Adrenal gland (tissue), 9 donors: ENCODE measurements at regions not wholly inside any gene's neighbourhood (a gene's known extent, or its start where the extent isn't known, plus 50 kb on each side); places are given as distances from the start of the nearest gene placed in this dataset.

Experiments
- DNase-seq, 7 donors: peaks; one replicate each; pipeline ENCODE4 v3.0.0-alpha.2; 2019 to 2020
- H3K27ac ChIP-seq, 5 donors: fragments of 200-600 bp; sonication (generic) in 4 of 5; 1 replicate in 3 of 5; 2 replicates in 2 of 5; pipeline versions ENCODE4 v1.5.1 to v1.8.0; 2016 to 2020; ENCODE audit warnings: mild to moderate bottlenecking in 1 of 5
- H3K27me3 ChIP-seq: fragments of 200-600 bp; 2 replicates; pipeline ENCODE4 v1.8.0; 2021
- H3K36me3 ChIP-seq, 2 donors: fragments of 200-600 bp; replicated peaks in 1 of 2; 1 replicate in 1 of 2; 2 replicates in 1 of 2; pipeline versions ENCODE4 v1.5.1 to v1.8.0; 2018 to 2022
- H3K4me1 ChIP-seq, 2 donors: fragments of 200-600 bp; replicated peaks in 1 of 2; 1 replicate in 1 of 2; 2 replicates in 1 of 2; pipeline versions ENCODE4 v1.5.1 to v1.8.0; 2018 to 2021
- H3K4me3 ChIP-seq, 4 donors: fragments of 200-600 bp; sonication (generic) in 3 of 4; one replicate each; pipeline ENCODE4 v1.5.1; 2016 to 2018
- H3K9me3 ChIP-seq, 3 donors: fragments of 200-600 bp; sonication (generic) in 1 of 3; replicated peaks in 1 of 3; 1 replicate in 2 of 3; 2 replicates in 1 of 3; pipeline versions ENCODE4 v1.5.1 to v1.8.0; 2016 to 2021
- POLR2A ChIP-seq, 2 donors: fragments of 450-650 bp; IDR thresholded peaks; one replicate each; pipeline ENCODE4 v1.6.1; 2017; ENCODE audit warnings: antibody characterized with exemption in 2 of 2, mild to moderate bottlenecking in 2 of 2, moderate library complexity in 1 of 2
- WGBS, 4 donors: extraction: QIAGEN DNeasy Blood & Tissue Kit in 2 of 4; methylation state at CpG; one replicate each; pipeline versions ENCODE4 v1.1.5 to v1.1.7; 2013 to 2017; 5-methylcytosine and 5-hydroxymethylcytosine counted together
- intact Hi-C, 2 donors: fragments of 100-400 bp; cut with DNase I; formaldehyde crosslinking; loops; one replicate each; pipeline versions ENCODE4 v1.14.1 to v1.15.0; 2022 to 2023
- TF ChIP-seq, protein P1 (sequence below), 6 experiments: fragments of 450-650 bp in 4 of 6; fragments of 200-600 bp in 2 of 6; sonication (generic) in 1 of 6; IDR thresholded peaks; 1 replicate in 5 of 6; 2 replicates in 1 of 6; pipeline versions ENCODE4 v1.5.1 to v1.8.0; 2016 to 2021; ENCODE audit warnings: antibody characterized with exemption in 6 of 6, mild to moderate bottlenecking in 2 of 6, moderate library complexity in 1 of 6
- donor health status: healthy with polysubstance abuse.
- donor health status: Bipolar disorder and iron deficiency.
- donor health status: DM: yes; HTN: yes; CAD: no.
- donor health status: DM: no; HTN: no; CAD: no.
- donor health status: DM: no; HTN: no; CAD: no.

DNA sequence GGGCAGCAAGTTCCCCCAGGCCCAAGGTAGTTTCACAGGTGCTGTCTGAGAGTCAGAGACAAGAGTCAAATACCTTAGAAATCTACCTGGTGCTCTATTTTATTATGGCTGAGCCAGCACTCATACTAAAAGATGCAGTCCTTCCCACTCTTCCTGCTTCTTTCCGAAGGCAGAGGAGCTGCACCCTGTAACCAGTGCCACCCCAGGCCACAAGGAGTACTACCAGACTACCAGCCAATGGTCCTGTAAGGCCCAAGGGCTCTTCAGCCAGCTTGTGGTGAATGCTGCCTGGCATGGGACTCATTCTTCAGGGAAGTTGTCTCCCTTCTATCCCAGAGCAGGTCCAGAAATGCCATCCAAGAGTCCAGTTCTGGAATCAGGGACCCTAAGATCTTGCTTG lies 203.8 kb upstream of the DUSP10 start:
- no peak overlapping the region for H3K27ac ChIP-seq
- TF ChIP-seq, protein P1, sequence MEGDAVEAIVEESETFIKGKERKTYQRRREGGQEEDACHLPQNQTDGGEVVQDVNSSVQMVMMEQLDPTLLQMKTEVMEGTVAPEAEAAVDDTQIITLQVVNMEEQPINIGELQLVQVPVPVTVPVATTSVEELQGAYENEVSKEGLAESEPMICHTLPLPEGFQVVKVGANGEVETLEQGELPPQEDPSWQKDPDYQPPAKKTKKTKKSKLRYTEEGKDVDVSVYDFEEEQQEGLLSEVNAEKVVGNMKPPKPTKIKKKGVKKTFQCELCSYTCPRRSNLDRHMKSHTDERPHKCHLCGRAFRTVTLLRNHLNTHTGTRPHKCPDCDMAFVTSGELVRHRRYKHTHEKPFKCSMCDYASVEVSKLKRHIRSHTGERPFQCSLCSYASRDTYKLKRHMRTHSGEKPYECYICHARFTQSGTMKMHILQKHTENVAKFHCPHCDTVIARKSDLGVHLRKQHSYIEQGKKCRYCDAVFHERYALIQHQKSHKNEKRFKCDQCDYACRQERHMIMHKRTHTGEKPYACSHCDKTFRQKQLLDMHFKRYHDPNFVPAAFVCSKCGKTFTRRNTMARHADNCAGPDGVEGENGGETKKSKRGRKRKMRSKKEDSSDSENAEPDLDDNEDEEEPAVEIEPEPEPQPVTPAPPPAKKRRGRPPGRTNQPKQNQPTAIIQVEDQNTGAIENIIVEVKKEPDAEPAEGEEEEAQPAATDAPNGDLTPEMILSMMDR (IDR thresholded peaks at IDR 0.05), result no peak
- TF ChIP-seq POLR2A (IDR thresholded peaks at IDR 0.05), result no peak
- DNase-seq, result no peak
- H3K4me1 ChIP-seq, result no peaks in the 10 kb centered on the region
- H3K27me3 ChIP-seq, result no peaks in the 10 kb centered on the region
- no peak overlapping the region for H3K4me3 ChIP-seq
- intact Hi-C loops, result no loop called here
- 44 to 86% (median 69%) methylated on average over 1 of the region's 1 CpG for WGBS, 4 donors
- H3K36me3 ChIP-seq, result no peaks in the 10 kb centered on the region
- no peaks in the 10 kb centered on the region for H3K9me3 ChIP-seq

DNA sequence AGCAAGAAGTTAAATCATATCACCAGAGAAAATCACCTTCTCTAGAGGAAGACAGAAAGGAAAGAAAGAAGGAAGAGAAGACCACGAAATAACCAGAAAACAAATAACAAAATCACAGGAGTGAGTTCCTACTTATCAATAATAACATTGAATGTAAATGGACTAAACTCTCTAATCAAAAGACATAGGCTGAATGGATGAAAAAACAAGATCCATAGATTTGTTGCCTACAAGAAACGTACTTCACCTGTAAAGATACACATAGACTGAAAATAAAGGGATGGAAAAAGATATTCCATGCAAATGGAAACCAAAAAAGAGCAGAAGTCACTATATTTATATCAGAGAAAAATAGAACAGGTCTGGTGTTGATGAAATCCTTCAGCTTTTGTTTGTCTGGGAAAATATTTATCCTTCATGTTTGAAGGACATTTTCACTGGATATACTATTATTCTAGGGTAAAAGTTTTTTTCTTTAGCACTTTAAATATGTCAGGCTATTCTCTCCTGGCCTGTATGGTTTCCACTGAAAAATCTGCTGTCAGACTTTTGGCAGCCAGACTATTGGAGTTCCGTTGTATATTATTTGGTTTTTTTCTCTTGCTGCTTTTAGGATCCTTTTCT lies 202.5 kb upstream of the DUSP10 start:
- 65 to 76% (median 67%) methylated on average over 3 of the region's 3 CpGs for WGBS, 4 donors
- Histone ChIP-seq H3K4me3 (no peak overlapping the region), H3K36me3 (no peaks in the 10 kb centered on the region), H3K27ac (no peak overlapping the region), H3K4me1 (no peaks in the 10 kb centered on the region), H3K27me3 (no peaks in the 10 kb centered on the region), H3K9me3 (no peaks in the 10 kb centered on the region)
- TF ChIP-seq POLR2A (IDR thresholded peaks at IDR 0.05), result no peak
- TF ChIP-seq, protein P1 (IDR thresholded peaks at IDR 0.05), result no peak
- no peak for DNase-seq
- intact Hi-C loops, result no loop called here

DNA sequence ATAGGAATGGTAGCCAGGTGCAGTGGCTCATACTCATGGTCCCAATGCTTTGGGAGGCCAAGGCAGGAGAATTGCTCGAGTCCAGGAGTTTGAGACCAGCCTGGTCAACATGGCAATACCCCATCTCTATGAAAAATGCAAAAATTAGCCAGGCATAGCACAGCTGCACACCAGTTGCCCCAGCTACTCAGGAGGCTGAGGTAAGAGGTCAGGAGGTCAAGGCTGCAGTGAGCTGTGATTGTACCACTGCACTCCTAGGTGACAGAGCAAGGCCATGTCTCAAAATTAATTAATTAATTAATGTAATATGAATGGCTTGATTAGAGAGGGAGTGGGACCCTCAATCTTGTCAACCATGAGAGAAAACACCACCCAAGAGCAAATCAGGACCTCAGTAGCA lies 198.7 kb upstream of the DUSP10 start:
- H3K27me3 ChIP-seq, result no peaks in the 10 kb centered on the region
- WGBS, 4 donors, result 44 to 68% (median 58%) methylated on average over 1 of the region's 1 CpG
- no peak for TF ChIP-seq POLR2A (IDR thresholded peaks at IDR 0.05)
- TF ChIP-seq, protein P1 (IDR thresholded peaks at IDR 0.05), result no peak

DNA sequence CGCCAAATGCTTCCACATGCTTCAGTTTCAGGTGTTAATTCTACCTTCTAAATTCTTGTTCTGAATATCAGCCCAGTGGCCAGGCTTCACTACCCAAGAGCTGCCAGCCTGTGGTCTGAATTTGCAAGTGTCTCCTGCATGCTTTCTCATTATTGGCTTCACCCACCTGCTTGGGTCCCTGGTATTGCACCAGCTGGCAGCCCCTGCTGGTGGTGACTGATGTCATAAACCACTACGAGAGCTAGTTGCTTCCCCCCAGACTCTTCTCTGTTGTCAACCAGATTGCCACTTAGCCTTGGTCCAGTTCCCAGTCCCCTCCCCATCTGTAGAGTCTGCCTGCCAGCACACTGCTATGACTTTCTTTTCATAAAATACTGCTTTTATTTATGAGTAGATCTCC lies 197.7 kb upstream of the DUSP10 start:
- H3K4me1 ChIP-seq, result no peaks in the 10 kb centered on the region
- no peaks in the 10 kb centered on the region for H3K27me3 ChIP-seq
- no peak overlapping the region for H3K4me3 ChIP-seq
- 63 to 75% (median 66%) methylated on average over 2 of the region's 2 CpGs for WGBS, 4 donors
- H3K9me3 ChIP-seq, result no peaks in the 10 kb centered on the region
- no peak for DNase-seq
- intact Hi-C loops, result no loop called here
- H3K27ac ChIP-seq, result no peak overlapping the region
- H3K36me3 ChIP-seq, result no peaks in the 10 kb centered on the region
- TF ChIP-seq POLR2A (IDR thresholded peaks at IDR 0.05), result no peak
- TF ChIP-seq, protein P1 (IDR thresholded peaks at IDR 0.05), result no peak

More for the DNA sequence above, 198.7 kb upstream of the DUSP10 start:
- Histone ChIP-seq H3K27ac (no peak overlapping the region), H3K36me3 (no peaks in the 10 kb centered on the region), H3K9me3 (no peaks in the 10 kb centered on the region), H3K4me3 (no peak overlapping the region), H3K4me1 (no peaks in the 10 kb centered on the region)
- intact Hi-C loops, result no loop called here
- DNase-seq, result no peak
